ENCODE measurements at regions not wholly inside any gene's neighbourhood (a gene's known extent, or its start where the extent isn't known, plus 50 kb on each side); places are given as distances from the start of the nearest gene placed in this dataset.

- DNase-seq: no peak
Observed at GRCh38 chr7:30212701-30213111, 71.7 kb upstream of the ZNRF2 start.

- DNase-seq: no peak
Observed at GRCh38 chr7:30213637-30214036, 70.8 kb upstream of the ZNRF2 start.

- DNase-seq: no peak
Observed at GRCh38 chr7:30214651-30215137, 69.7 kb upstream of the ZNRF2 start.

- no peak for DNase-seq
Observed at GRCh38 chr7:30221764-30222163, 62.6 kb upstream of the ZNRF2 start.

- no peak for DNase-seq
Observed at GRCh38 chr7:30222515-30223215, 61.7 kb upstream of the ZNRF2 start.

GRCh38 chr7:30223896-30224295 lies 60.5 kb upstream of the ZNRF2 start:
- no peak for DNase-seq

GRCh38 chr7:30224511-30225062 lies 59.8 kb upstream of the ZNRF2 start:
- no peak for DNase-seq

GRCh38 chr7:30225863-30226613 lies 58.4 kb upstream of the ZNRF2 start:
- peak; percentile 88 for DNase-seq

GRCh38 chr7:30226614-30227268 lies 57.7 kb upstream of the ZNRF2 start:
- DNase-seq: peak; percentile 43

GRCh38 chr7:30231271-30231670 lies 53.1 kb upstream of the ZNRF2 start:
- no peak for DNase-seq

GRCh38 chr7:30232391-30232790 lies 52.0 kb upstream of the ZNRF2 start:
- no peak for DNase-seq
